ENCODE measurements at regions not wholly inside any gene's neighbourhood (a gene's known extent, or its start where the extent isn't known, plus 50 kb on each side); places are given as distances from the start of the nearest gene placed in this dataset.

- H3K4me2 ChIP-seq (ENCODE audit: insufficient read depth in 1 of 2, low read depth in 2 of 2, low read length in 2 of 2) = no peak overlapping the region
- ChIA-PET CTCF (ENCODE audit: partially characterized antibody) (interaction anchor here (1.0 kb wide), 1 partner anchor 631 kb away, joined by 3 read pairs; no protein-coding TSS in a partner anchor), POLR2A (ENCODE audit: partially characterized antibody) (no interaction called here)
- WGBS, 2 experiments (ENCODE audit: extremely low coverage in 1 of 2, insufficient coverage in 1 of 2, insufficient read length in 1 of 2, insufficient replicate concordance in 2 of 2, low coverage in 1 of 2, low lambda C conversion rate in 2 of 2, missing lambda C conversion rate in 1 of 2) = 86% methylated on average over 2 of the region's 2 CpGs; no CpG with 5 or more reads in 1 of the 2 experiments
- no peak overlapping the region for H3K23ac ChIP-seq (ENCODE audit: insufficient read length)
- H3K79me1 ChIP-seq (ENCODE audit: low read depth, low read length) = no peaks in the 10 kb centered on the region
- H4K8ac ChIP-seq (ENCODE audit: extremely low read depth, insufficient read depth, low read length) = no peak overlapping the region
- H2AFZ ChIP-seq (ENCODE audit: low read length) = no peak overlapping the region
- H3K79me2 ChIP-seq (ENCODE audit: control insufficient read depth in 1 of 2, insufficient read depth in 2 of 2, low read length in 2 of 2) = no peaks in the 10 kb centered on the region
- no peaks in the 10 kb centered on the region for H3K23me2 ChIP-seq (ENCODE audit: low read depth, low read length)
- no peak overlapping the region for H3K27ac ChIP-seq (ENCODE audit: low read depth, low read length)
- no peak overlapping the region for H2BK5ac ChIP-seq (ENCODE audit: low read depth, low read length)
- H3K18ac ChIP-seq (ENCODE audit: extremely low read depth, low read length) = no peak overlapping the region
- H4K5ac ChIP-seq (ENCODE audit: insufficient read length, low read depth, low read length) = no peak overlapping the region
- H3K27me3 ChIP-seq (replicated peaks in 1 of 4; ENCODE audit: control insufficient read depth in 3 of 4, extremely low read depth in 1 of 4, insufficient read depth in 3 of 4, low read length in 3 of 4) = no peaks in the 10 kb centered on the region
- no peak overlapping the region for H2BK15ac ChIP-seq (ENCODE audit: low read length)
- H2AK5ac ChIP-seq (ENCODE audit: low read depth, low read length) = no peak overlapping the region
- DNase-seq (ENCODE audit: low read depth in 1 of 2, low spot score in 2 of 2) = no peak
- no peak overlapping the region for H3K56ac ChIP-seq (replicated peaks; ENCODE audit: insufficient read length, low read depth, low read length)
- H3K9me3 ChIP-seq (ENCODE audit: insufficient read depth in 2 of 2, low read depth in 1 of 2, low read length in 1 of 2) = no peaks in the 10 kb centered on the region
- H3K14ac ChIP-seq (ENCODE audit: insufficient read length) = no peak overlapping the region
- no peak overlapping the region for H3K4ac ChIP-seq (replicated peaks; ENCODE audit: insufficient read length, low read depth, low read length)
- no peak overlapping the region for H2BK12ac ChIP-seq (ENCODE audit: low read depth, low read length)
- H4K91ac ChIP-seq (replicated peaks; ENCODE audit: insufficient read length, low read length) = no peak overlapping the region
- no peak overlapping the region for H2BK120ac ChIP-seq (replicated peaks; ENCODE audit: low read depth, low read length)
- TF ChIP-seq EP300 (IDR thresholded peaks at IDR 0.05; ENCODE audit: borderline replicate concordance in 1 of 2, low read depth in 2 of 2, low read length in 2 of 2) (no peak), KDM1A (IDR thresholded peaks at IDR 0.05; ENCODE audit: borderline replicate concordance, low read length) (no peak), E2F6 (IDR thresholded peaks at IDR 0.05) (no peak), KDM5A (IDR thresholded peaks at IDR 0.05; ENCODE audit: low read length) (no peak), CREB1 (IDR thresholded peaks at IDR 0.05) (no peak), CTBP2 (IDR thresholded peaks at IDR 0.05; ENCODE audit: borderline replicate concordance, insufficient read depth, insufficient read length, low read length) (no peak), SAP30 (IDR thresholded peaks at IDR 0.05; ENCODE audit: insufficient read depth, insufficient replicate concordance, low read length) (no peak)
- no peaks in the 10 kb centered on the region for H3K36me3 ChIP-seq (ENCODE audit: control insufficient read depth in 2 of 4, insufficient read depth in 4 of 4, low read length in 3 of 4)
- FAIRE-seq = no peak
- no peaks in the 10 kb centered on the region for H3K4me1 ChIP-seq (replicated peaks in 1 of 4; ENCODE audit: control insufficient read depth in 3 of 4, insufficient read depth in 4 of 4, low read length in 3 of 4)
- H3K9ac ChIP-seq (replicated peaks in 1 of 4; ENCODE audit: extremely low read depth in 1 of 4, low read depth in 3 of 4, low read length in 3 of 4) = no peak overlapping the region
- no peak overlapping the region for H3K4me3 ChIP-seq (ENCODE audit: extremely low read depth in 1 of 4, insufficient read depth in 2 of 4, low read depth in 3 of 4, low read length in 4 of 4)
- H2BK20ac ChIP-seq (ENCODE audit: low read length) = no peak overlapping the region
- no peaks in the 10 kb centered on the region for H4K20me1 ChIP-seq (replicated peaks in 1 of 2; ENCODE audit: control insufficient read depth in 1 of 2, insufficient read depth in 2 of 2, low read length in 2 of 2)
These were observed 125.4 kb upstream of the COX10 start for GRCh38 chr17:13943909-13944308.

All from H1 (cell line).